ENCODE measurements at regions not wholly inside any gene's neighbourhood (a gene's known extent, or its start where the extent isn't known, plus 50 kb on each side); places are given as distances from the start of the nearest gene placed in this dataset.

DNA sequence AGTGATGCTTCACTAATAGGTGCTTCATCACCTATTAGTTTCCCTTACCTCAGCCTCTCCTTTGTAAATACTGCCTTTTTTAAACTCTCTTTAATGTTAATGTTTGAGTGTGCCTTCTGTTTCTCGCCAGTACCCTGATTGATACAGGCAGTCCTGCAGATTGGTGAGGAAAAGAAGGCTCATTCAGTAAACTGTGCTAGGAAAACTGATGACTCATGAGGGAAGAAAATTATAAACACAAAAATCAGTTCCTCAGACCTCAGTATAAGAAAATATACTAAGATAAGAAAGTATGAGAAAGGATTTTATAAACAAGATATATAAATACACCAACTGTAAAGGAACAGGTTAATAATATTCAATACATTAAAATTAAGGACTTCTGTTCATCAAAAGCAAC, 54.8 kb upstream of the OXTR start:
- TF ChIP-seq, protein P1, sequence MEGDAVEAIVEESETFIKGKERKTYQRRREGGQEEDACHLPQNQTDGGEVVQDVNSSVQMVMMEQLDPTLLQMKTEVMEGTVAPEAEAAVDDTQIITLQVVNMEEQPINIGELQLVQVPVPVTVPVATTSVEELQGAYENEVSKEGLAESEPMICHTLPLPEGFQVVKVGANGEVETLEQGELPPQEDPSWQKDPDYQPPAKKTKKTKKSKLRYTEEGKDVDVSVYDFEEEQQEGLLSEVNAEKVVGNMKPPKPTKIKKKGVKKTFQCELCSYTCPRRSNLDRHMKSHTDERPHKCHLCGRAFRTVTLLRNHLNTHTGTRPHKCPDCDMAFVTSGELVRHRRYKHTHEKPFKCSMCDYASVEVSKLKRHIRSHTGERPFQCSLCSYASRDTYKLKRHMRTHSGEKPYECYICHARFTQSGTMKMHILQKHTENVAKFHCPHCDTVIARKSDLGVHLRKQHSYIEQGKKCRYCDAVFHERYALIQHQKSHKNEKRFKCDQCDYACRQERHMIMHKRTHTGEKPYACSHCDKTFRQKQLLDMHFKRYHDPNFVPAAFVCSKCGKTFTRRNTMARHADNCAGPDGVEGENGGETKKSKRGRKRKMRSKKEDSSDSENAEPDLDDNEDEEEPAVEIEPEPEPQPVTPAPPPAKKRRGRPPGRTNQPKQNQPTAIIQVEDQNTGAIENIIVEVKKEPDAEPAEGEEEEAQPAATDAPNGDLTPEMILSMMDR (conservative IDR thresholded peaks at IDR 0.05), result no peak
- TF ChIP-seq EZH2 (IDR thresholded peaks at IDR 0.05; ENCODE audit: low read depth), result no peak
